GM19324 (cell line): ENCODE measurements at regions not wholly inside any gene's neighbourhood (a gene's known extent, or its start where the extent isn't known, plus 50 kb on each side); places are given as distances from the start of the nearest gene placed in this dataset.

Experiments used
- ATAC-seq: cut with Tn5 transposase; IDR thresholded peaks from one replicate; pipeline ENCODE4 v1.9.1; 2021; ENCODE audit warnings: mild to moderate bottlenecking, moderate library complexity; ENCODE audit not compliant: unreplicated experiment, low FRiP score

GRCh38 chr4:26131711-26132110 lies 189.1 kb upstream of the RBPJ start:
- ATAC-seq = peak; percentile 56

DNA sequence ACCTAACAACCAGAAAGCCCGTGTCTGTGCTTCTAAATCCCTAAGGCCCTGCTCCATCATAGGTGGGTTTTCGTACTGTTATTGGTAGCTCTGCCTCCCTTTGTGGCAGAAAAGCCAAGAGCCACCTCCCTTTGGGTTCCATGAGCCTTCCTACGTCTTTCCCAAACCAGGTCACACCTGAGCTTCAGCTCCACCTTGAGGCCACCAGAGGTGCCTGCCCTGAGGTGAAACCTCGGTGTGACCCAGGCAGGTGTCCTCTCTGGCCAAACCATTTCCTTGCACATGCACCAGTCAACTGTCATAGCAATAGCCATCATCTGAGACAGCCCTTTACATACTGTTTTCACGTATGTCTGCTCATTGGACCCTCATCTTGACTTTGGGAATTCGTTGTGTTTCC lies 188.0 kb upstream of the RBPJ start:
- no peak for ATAC-seq

GRCh38 chr4:26133840-26134239 lies 187.0 kb upstream of the RBPJ start:
- no peak for ATAC-seq

DNA sequence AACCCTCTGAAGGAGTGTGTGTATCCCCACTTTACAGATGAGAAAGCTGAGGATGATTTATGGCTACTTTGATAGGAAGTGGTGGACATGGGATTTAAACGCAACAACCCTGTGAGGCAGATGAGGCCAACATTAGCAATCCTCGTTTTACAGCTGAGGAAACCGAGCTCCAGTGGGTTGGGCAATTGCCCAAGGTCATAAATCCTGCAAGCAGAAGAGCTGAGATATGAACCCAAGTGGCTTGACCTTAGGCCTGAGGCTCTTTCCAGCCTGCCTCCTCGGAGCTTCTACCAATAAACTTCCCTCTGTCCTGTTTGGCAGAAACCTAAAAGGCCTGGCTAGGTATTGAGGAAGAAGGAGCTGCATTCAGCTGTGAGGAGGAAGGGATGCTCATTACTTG lies 185.5 kb upstream of the RBPJ start:
- no peak for ATAC-seq

DNA sequence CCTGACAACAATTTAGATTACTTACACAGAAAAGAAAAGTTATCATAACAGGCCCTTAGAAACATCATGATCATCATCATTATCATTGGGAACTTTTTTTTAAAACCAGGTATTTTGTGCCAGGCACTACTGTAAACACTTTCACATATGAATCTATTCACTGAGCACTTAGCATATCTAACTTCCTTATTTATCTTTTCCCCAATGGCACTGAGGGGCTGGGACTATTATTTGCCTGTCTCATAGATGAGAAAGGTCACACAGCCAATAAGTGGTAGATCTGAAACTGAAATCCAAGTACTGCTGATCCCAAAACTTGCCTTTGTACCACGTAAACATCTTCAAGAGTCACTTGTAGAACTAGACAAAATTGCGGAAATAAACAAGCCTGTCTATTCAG lies 184.2 kb upstream of the RBPJ start:
- no peak for ATAC-seq

DNA sequence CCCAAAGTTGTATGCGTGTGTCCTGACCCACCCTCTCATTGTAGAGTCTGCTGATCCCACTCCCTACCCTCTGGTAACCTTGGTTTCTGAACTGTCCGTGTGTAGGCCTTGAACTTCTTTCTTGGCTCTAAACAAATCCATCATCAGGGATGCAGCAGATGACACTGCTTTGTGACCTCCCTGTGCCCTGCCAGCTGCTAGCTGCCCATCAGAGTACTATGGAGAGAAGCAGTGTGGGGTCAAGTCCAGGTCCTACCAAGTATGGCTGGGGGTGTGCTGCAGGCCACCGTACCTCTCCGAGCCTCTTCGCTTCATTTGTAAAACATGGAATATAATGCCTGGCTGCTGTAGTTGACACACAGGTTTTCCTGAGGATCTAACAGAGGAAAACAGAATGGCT lies 183.5 kb upstream of the RBPJ start:
- ATAC-seq = no peak

GRCh38 chr4:26139310-26139924 lies 181.4 kb upstream of the RBPJ start:
- no peak for ATAC-seq

GRCh38 chr4:26140150-26140898 lies 180.5 kb upstream of the RBPJ start:
- ATAC-seq = no peak

DNA sequence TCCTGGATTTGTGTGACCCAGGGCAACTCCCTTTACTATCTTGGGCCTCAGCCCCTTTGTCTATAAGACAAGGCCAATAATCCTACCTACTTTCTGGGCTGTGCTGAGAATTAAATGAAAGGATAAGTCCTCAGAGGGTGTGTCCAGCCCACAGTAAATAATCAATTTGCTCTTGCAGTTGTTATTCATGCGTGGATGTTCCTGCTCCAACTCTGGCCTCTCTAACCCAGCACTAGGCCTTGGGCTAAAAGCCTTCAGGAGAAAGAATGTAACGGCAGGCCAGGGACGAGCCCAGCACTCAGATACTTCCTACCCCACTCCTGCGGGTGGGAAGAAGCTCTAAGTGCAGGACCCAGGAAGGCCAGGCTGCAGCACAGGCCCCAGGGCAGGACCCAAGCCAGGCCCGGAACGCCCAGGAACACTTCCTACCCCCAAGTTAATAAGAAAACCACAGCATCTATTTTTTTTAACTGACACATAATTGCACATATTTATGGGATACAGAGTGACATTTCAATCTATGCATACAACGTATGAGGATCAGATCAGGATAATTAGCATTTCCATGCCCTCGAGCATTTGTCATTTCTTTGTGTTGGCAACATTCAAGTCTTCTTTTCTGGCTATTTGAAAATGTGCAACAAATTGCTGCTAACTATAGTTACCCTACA lies 179.6 kb upstream of the RBPJ start:
- ATAC-seq = no peak

GRCh38 chr4:26141911-26142638 lies 178.7 kb upstream of the RBPJ start:
- no peak for ATAC-seq

DNA sequence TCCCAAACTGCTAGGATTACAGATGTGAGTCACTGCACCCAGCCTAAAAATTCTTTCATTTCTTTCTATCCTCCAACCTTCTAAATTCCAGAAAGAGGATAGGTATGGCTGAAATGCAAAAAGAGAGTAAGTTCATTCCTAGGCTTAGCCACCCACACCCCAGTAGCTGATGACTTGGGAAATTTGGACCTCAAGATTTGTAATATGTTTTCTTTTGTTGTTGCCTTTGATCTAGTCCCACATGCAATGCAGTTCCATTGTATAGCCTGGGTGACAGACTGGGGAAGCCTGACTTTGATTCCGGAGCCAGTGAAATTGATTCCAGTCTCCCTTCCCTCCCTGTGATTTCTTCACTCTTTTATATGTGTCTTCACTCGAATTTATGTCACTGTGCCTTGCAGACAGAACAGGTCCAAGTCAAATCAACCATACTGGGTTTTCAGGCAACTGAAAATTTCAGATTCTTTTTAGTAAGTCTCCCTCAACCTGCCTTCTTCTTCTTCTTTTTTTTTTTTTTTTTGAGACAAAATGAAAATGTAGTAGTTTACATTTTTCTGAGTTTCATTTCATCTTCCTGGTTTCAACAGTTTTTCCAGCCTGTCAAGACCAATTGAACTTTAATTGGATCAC lies 176.2 kb upstream of the RBPJ start:
- ATAC-seq = no peak

GRCh38 chr4:26145212-26145611 lies 175.6 kb upstream of the RBPJ start:
- ATAC-seq = no peak

GRCh38 chr4:26148927-26149326 lies 171.9 kb upstream of the RBPJ start:
- no peak for ATAC-seq

DNA sequence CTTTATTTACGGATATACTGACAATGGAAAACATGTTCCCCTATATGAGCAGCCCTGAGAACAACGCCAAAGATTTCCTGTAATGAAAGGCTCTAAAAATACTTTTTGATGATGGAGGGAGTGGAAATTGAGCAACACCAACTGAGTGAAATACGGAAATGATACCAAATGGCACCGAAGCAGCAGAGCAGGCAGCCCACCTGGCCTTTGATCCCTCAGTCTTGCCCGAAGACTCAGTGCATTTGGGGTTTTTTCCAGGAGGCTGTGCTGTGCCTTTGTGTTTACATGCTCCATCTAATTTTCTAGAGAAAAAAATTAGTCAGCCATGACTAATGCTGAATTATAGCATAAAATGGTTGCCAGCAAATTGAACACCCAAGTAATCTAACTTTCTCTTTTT lies 169.9 kb upstream of the RBPJ start:
- no peak for ATAC-seq

GRCh38 chr4:26151615-26152014 lies 169.2 kb upstream of the RBPJ start:
- ATAC-seq = no peak

DNA sequence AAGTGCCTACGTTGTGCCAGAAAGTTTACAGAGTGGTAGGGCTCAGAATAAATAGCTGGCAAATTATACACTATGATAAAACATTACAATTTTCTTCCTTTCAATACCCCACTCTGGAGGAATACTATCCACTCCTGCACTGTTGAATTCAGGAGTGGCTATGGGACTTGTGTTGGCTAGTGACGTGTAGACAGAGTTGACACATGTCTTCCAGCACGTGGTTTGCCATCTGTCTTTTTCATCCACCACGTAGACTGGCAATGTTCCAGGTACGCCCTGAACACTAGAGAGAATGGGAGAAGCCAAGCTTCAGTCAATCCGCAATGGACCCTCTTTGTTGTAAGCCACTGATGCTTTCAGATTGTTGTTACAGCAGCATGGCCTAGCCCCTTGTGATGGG lies 168.8 kb upstream of the RBPJ start:
- ATAC-seq = no peak

DNA sequence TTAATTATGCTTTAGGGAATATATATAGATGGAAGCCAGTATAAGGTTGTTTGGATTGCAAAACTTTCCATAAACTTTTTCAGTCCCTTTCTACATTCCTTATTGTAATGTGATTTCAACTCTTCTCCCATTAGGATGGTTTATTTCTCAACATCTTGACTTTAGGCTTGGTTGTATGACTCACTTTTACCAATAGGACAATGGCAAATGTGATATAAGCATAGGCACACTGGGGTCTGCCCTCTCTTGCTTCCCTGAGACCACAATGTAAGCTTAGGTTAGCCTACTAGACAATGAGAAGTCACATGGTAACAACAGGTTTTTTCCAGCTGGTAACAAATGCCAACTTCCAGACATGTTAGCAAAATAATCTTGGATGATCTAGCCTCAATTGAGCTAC lies 163.3 kb upstream of the RBPJ start:
- ATAC-seq = no peak

- no peak for ATAC-seq
Measured at GRCh38 chr4:26160591-26160990, 160.2 kb upstream of the RBPJ start.

- no peak for ATAC-seq
Measured at GRCh38 chr4:26161030-26161824, 159.6 kb upstream of the RBPJ start.

DNA sequence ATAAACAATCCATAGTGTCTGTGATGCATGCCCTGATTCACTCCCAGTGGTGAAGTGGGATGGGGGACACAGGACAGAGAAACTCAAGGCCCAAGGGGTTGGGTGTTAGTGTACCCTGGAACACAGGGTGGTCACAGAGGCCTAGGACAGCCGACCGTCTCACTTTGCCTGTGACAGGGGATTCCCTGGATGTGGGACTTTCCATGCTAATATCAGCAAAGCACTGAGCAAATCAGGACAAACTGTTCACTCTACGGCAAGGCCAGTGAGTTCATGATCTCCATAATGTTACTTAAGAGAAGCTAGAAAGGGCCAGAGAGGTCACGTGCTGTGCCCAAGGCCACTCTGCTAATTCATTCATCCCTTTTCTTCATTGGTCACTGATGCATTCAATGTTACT lies 158.7 kb upstream of the RBPJ start:
- no peak for ATAC-seq
